HCT116 (cell line): ENCODE measurements at regions not wholly inside any gene's neighbourhood (a gene's known extent, or its start where the extent isn't known, plus 50 kb on each side); places are given as distances from the start of the nearest gene placed in this dataset.

ENCODE experiments used
- ATAC-seq: fragments of 200-7000 bp; cut with Tn5 transposase; 2 replicates; pipeline ENCODE4 v1.9.1; 2020; ENCODE audit warnings: mild to moderate bottlenecking, moderate library complexity
- BruUV-seq: library from RNA; stranded (reverse); fragments of 400-500 nt; replicated peaks from 2 replicates; lab custom pipeline; 2021; lab: Mats Ljungman, UMichigan
- CTCF ChIA-PET: fragments of 300-600 bp; sonication (Branson Sonifier 250); formaldehyde crosslinking; loops from one replicate; lab custom pipeline; 2021; ENCODE audit warnings: antibody characterized with exemption; lab: Charles Lee
- POLR2A ChIA-PET: fragments of 300-600, 350-600 bp; sonication (Branson Sonifier 250); formaldehyde crosslinking; loops from one replicate; lab custom pipeline; 2021; ENCODE audit warnings: antibody characterized with exemption; lab: Charles Lee
- RAD21 ChIA-PET, 2 experiments: fragments of 300-600 bp; sonication (Branson Sonifier 250); formaldehyde crosslinking; loops; one replicate each; lab custom pipeline; 2023; ENCODE audit warnings: low total read pairs in 2 of 2; ENCODE audit not compliant: uncharacterized antibody in 2 of 2, unreplicated experiment in 2 of 2, low non-redundant PET in 1 of 2; lab: Charles Lee
- DNase-seq: peaks from one replicate; pipeline ENCODE4 v3.0.0-alpha.2; 2010; ENCODE audit warnings: low read depth, low spot score
- H2AFZ ChIP-seq: fragments of 200-600 bp; shearing (Covaris generic), sonication (generic); 2 replicates; pipeline ENCODE4 v1.6.1; 2017; ENCODE audit warnings: low read depth, mixed run types, mixed read lengths, antibody characterized with exemption, low read length; ENCODE audit not compliant: poor library complexity, severe bottlenecking
- H3K27ac ChIP-seq: 2 replicates; pipeline ENCODE4 v1.5.1; 2012; ENCODE audit warnings: low read depth, low read length
- H3K27me3 ChIP-seq: fragments of 200-600 bp; sonication (generic); 2 replicates; pipeline ENCODE4 v1.6.1; 2016; ENCODE audit warnings: mixed run types, low read length, mixed read lengths; ENCODE audit not compliant: insufficient read depth
- H3K36me3 ChIP-seq, 2 experiments: fragments of 200-500 bp in 1 of 2; fragments of 200-600 bp in 1 of 2; sonication (Bioruptor generic) in 1 of 2; sonication (generic) in 1 of 2; 2 replicates each; pipeline versions ENCODE4 v1.5.1 to v1.6.1; 2014 to 2016; ENCODE audit warnings: low read length in 2 of 2, inconsistent platforms in 1 of 2, mixed read lengths in 1 of 2, mixed run types in 1 of 2; ENCODE audit not compliant: insufficient read depth in 2 of 2, control insufficient read depth in 1 of 2
- H3K4me1 ChIP-seq, 2 experiments: fragments of 200-600 bp in 1 of 2; sonication (generic) in 1 of 2; 2 replicates each; pipeline versions ENCODE4 v1.5.1 to v1.6.1; 2012 to 2017; ENCODE audit warnings: low read length in 2 of 2, inconsistent platforms in 1 of 2, mild to moderate bottlenecking in 1 of 2, mixed read lengths in 1 of 2, mixed run types in 1 of 2, moderate library complexity in 1 of 2; ENCODE audit not compliant: insufficient read depth in 2 of 2, control insufficient read depth in 1 of 2
- H3K4me2 ChIP-seq: fragments of 200-600 bp; sonication (generic); 2 replicates; pipeline ENCODE4 v1.6.1; 2017; ENCODE audit warnings: mixed run types, low read length, mixed read lengths
- H3K4me3 ChIP-seq, 2 experiments: fragments of 200-600 bp in 1 of 2; sonication (generic) in 1 of 2; replicated peaks in 1 of 2; 2 replicates each; pipeline ENCODE4 v1.5.1; 2011 to 2016; ENCODE audit warnings: low read length in 2 of 2, control low read depth in 1 of 2, low read depth in 1 of 2, mild to moderate bottlenecking in 1 of 2, mixed read lengths in 1 of 2, mixed run types in 1 of 2
- H3K79me2 ChIP-seq: fragments of 200-600 bp; sonication (generic); 2 replicates; pipeline ENCODE4 v1.6.1; 2017; ENCODE audit warnings: mild to moderate bottlenecking, mixed run types, low read length, moderate library complexity, mixed read lengths; ENCODE audit not compliant: insufficient read depth
- H3K9ac ChIP-seq: fragments of 200-600 bp; sonication (generic); 2 replicates; pipeline ENCODE4 v1.6.1; 2016; ENCODE audit warnings: low read length, mixed read lengths
- H3K9me2 ChIP-seq: fragments of 200-600 bp; sonication (generic), shearing (Covaris generic); 2 replicates; pipeline ENCODE4 v1.6.1; 2017; ENCODE audit warnings: mixed run types, mild to moderate bottlenecking, moderate library complexity; ENCODE audit not compliant: insufficient read depth
- H3K9me3 ChIP-seq, 2 experiments: fragments of 200-500 bp in 1 of 2; fragments of 200-600 bp in 1 of 2; sonication (Bioruptor generic) in 1 of 2; sonication (generic) in 1 of 2; 2 replicates each; pipeline ENCODE4 v1.6.1; 2014 to 2017; ENCODE audit warnings: low read length in 2 of 2, mixed read lengths in 2 of 2, inconsistent platforms in 1 of 2, low read depth in 1 of 2, mild to moderate bottlenecking in 1 of 2, mixed run types in 1 of 2, moderate library complexity in 1 of 2; ENCODE audit not compliant: control insufficient read depth in 1 of 2, insufficient read depth in 1 of 2
- H4K20me1 ChIP-seq: fragments of 200-600 bp; sonication (generic), shearing (Covaris generic); 2 replicates; pipeline ENCODE4 v1.6.1; 2017; ENCODE audit warnings: mixed run types, mild to moderate bottlenecking, moderate library complexity; ENCODE audit not compliant: insufficient read depth
- CEBPB ChIP-seq: IDR thresholded peaks from 2 replicates; pipeline ENCODE4 v1.6.1; 2012; ENCODE audit warnings: low read depth
- FOSL1 ChIP-seq: IDR thresholded peaks from 2 replicates; pipeline ENCODE4 v1.6.1; 2012; ENCODE audit warnings: low read depth
- REST ChIP-seq: IDR thresholded peaks from 2 replicates; pipeline ENCODE4 v1.6.1; 2012; ENCODE audit warnings: low read depth
- SIN3A ChIP-seq: IDR thresholded peaks from 2 replicates; pipeline ENCODE4 v1.6.1; 2012; ENCODE audit warnings: low read depth
- SP1 ChIP-seq: IDR thresholded peaks from 2 replicates; pipeline ENCODE4 v1.6.1; 2012; ENCODE audit warnings: low read depth
- TCF7L2 ChIP-seq: IDR thresholded peaks from 2 replicates; pipeline ENCODE4 v1.7.0; 2011; ENCODE audit warnings: borderline replicate concordance, inconsistent platforms; ENCODE audit not compliant: insufficient read depth, insufficient read length; ENCODE audit errors: extremely low read depth
- ZFX ChIP-seq: fragments of 450-650 bp; IDR thresholded peaks from 2 replicates; pipeline ENCODE4 v1.6.1; 2017
- intact Hi-C: fragments of 100-400 bp; cut with micrococcal nuclease; formaldehyde crosslinking; loops from 2 replicates; pipeline ENCODE4 v1.10.0; 2022

- peaks cover 4 to 25% of the 10 kb centered on the region in 2 experiments; a peak in 2 of 4 replicates for H3K9me3 ChIP-seq
- ChIA-PET RAD21 (no interaction called here), POLR2A (no interaction called here), CTCF (no interaction called here)
- no peaks in the 10 kb centered on the region for H3K4me1 ChIP-seq
- no peak overlapping the region for H3K4me3 ChIP-seq
- H2AFZ ChIP-seq = no peak overlapping the region
- H3K79me2 ChIP-seq = no peaks in the 10 kb centered on the region
- BruUV-seq = no TSS peak
- H3K9ac ChIP-seq = no peak overlapping the region
- TF ChIP-seq CEBPB (no peak), SIN3A (no peak), TCF7L2 (no peak), REST (no peak), FOSL1 (no peak), SP1 (no peak), ZFX (no peak)
- no peak overlapping the region for H3K27ac ChIP-seq
- no peak for DNase-seq
- ATAC-seq = no peak
- H4K20me1 ChIP-seq = no peaks in the 10 kb centered on the region
- intact Hi-C loops = loop anchor here (2.0 kb wide), 1 partner anchor 19 kb away; no protein-coding TSS in a partner anchor
- H3K4me2 ChIP-seq = no peak overlapping the region
- H3K36me3 ChIP-seq = no peaks in the 10 kb centered on the region
- no peaks in the 10 kb centered on the region for H3K9me2 ChIP-seq
- no peaks in the 10 kb centered on the region for H3K27me3 ChIP-seq
Observed at GRCh38 chr16:63623551-63624039, 1498.3 kb downstream of the CDH11 start.
